Prostate gland (tissue), 2 donors: ENCODE measurements at regions not wholly inside any gene's neighbourhood (a gene's known extent, or its start where the extent isn't known, plus 50 kb on each side); places are given as distances from the start of the nearest gene placed in this dataset.

ENCODE experiments used
- DNase-seq: peaks from one replicate; pipeline ENCODE4 v3.0.0-alpha.2; 2019; ENCODE audit warnings: low spot score
- H3K27ac ChIP-seq, 2 donors: fragments of 200-600 bp; sonication (generic); 2 replicates each; pipeline ENCODE4 v1.5.1; 2017 to 2019
- H3K27me3 ChIP-seq: fragments of 200-600 bp; sonication (generic); replicated peaks from 2 replicates; pipeline ENCODE4 v1.5.1; 2019; ENCODE audit not compliant: insufficient read depth
- H3K36me3 ChIP-seq, 2 donors: fragments of 200-600 bp; sonication (generic); 1 replicate in 1 of 2; 2 replicates in 1 of 2; pipeline versions ENCODE4 v1.5.1 to v1.8.1; 2017 to 2019
- H3K4me1 ChIP-seq: fragments of 200-600 bp; sonication (generic); replicated peaks from 2 replicates; pipeline ENCODE4 v1.5.1; 2019
- H3K4me3 ChIP-seq, 2 donors: fragments of 200-600 bp; sonication (generic); 2 replicates each; pipeline ENCODE4 v1.5.1; 2017 to 2019
- H3K9me3 ChIP-seq: fragments of 200-600 bp; sonication (generic); 2 replicates; pipeline ENCODE4 v1.5.1; 2017
- CTCF ChIP-seq, 4 experiments: fragments of 200-600 bp in 2 of 4; fragments of 450-650 bp in 2 of 4; sonication (generic) in 2 of 4; IDR thresholded peaks; 1 replicate in 3 of 4; 2 replicates in 1 of 4; pipeline ENCODE4 v1.5.1; 2016 to 2019; ENCODE audit warnings: antibody characterized with exemption in 4 of 4, mild to moderate bottlenecking in 2 of 4, moderate library complexity in 2 of 4
- POLR2A ChIP-seq: fragments of 450-650 bp; IDR thresholded peaks from one replicate; pipeline ENCODE4 v1.6.1; 2016; ENCODE audit warnings: antibody characterized with exemption, mild to moderate bottlenecking
- POLR2AphosphoS5 ChIP-seq: sonication (generic); formaldehyde crosslinking; IDR thresholded peaks from one replicate; pipeline ENCODE4 v1.6.1; 2017; ENCODE audit warnings: antibody characterized with exemption
- WGBS: methylation state at CpG from one replicate; pipeline ENCODE4 v1.1.5; 2018; 5-methylcytosine and 5-hydroxymethylcytosine counted together
- intact Hi-C: fragments of 100-400 bp; cut with DNase I; formaldehyde crosslinking; loops from one replicate; pipeline ENCODE4 v1.14.2; 2022

GRCh38 chr2:146125551-146125950 is 1605.6 kb upstream of the ZEB2 start:
- no peak overlapping the region for H3K27ac ChIP-seq
- no peaks in the 10 kb centered on the region for H3K4me1 ChIP-seq
- H3K9me3 ChIP-seq: no peaks in the 10 kb centered on the region
- H3K36me3 ChIP-seq: no peaks in the 10 kb centered on the region
- no peaks in the 10 kb centered on the region for H3K27me3 ChIP-seq
- TF ChIP-seq POLR2A (no peak), CTCF (IDR thresholded peaks at IDR 0.05) (no peak), POLR2AphosphoS5 (no peak)
- no peak for DNase-seq
- intact Hi-C loops: no loop called here
- H3K4me3 ChIP-seq: no peak overlapping the region

GRCh38 chr2:146124741-146125140 is 1604.8 kb upstream of the ZEB2 start:
- TF ChIP-seq CTCF (IDR thresholded peaks at IDR 0.05) (no peak), POLR2A (no peak), POLR2AphosphoS5 (no peak)
- Histone ChIP-seq H3K27me3 (no peaks in the 10 kb centered on the region), H3K9me3 (no peaks in the 10 kb centered on the region), H3K27ac (no peak overlapping the region), H3K36me3 (no peaks in the 10 kb centered on the region), H3K4me3 (no peak overlapping the region), H3K4me1 (no peaks in the 10 kb centered on the region)
- intact Hi-C loops: no loop called here
- no peak for DNase-seq
- 57% methylated on average over 2 of the region's 2 CpGs for WGBS

- intact Hi-C loops: no loop called here
- WGBS: 64% methylated on average over 1 of the region's 1 CpG
- TF ChIP-seq CTCF (IDR thresholded peaks at IDR 0.05) (no peak), POLR2AphosphoS5 (no peak), POLR2A (no peak)
- no peak for DNase-seq
- Histone ChIP-seq H3K4me3 (no peak overlapping the region), H3K27ac (no peak overlapping the region), H3K36me3 (no peaks in the 10 kb centered on the region), H3K9me3 (no peaks in the 10 kb centered on the region), H3K4me1 (no peaks in the 10 kb centered on the region), H3K27me3 (no peaks in the 10 kb centered on the region)
These were observed 1603.8 kb upstream of the ZEB2 start for GRCh38 chr2:146123714-146124113.

- no peaks in the 10 kb centered on the region for H3K4me1 ChIP-seq
- no peak for TF ChIP-seq POLR2AphosphoS5
- no peak for TF ChIP-seq CTCF (IDR thresholded peaks at IDR 0.05)
- TF ChIP-seq POLR2A: no peak
- no peaks in the 10 kb centered on the region for H3K36me3 ChIP-seq
- no peak for DNase-seq
- intact Hi-C loops: no loop called here
- H3K4me3 ChIP-seq: no peak overlapping the region
- H3K27me3 ChIP-seq: no peaks in the 10 kb centered on the region
- no peak overlapping the region for H3K27ac ChIP-seq
- WGBS: 85% methylated on average over 3 of the region's 3 CpGs
- no peaks in the 10 kb centered on the region for H3K9me3 ChIP-seq
These were observed 1603.3 kb upstream of the ZEB2 start for GRCh38 chr2:146123256-146123655.

- 55% methylated on average over 3 of the region's 3 CpGs for WGBS
- Histone ChIP-seq H3K36me3 (no peaks in the 10 kb centered on the region), H3K4me3 (no peak overlapping the region), H3K27ac (no peak overlapping the region), H3K4me1 (no peaks in the 10 kb centered on the region), H3K9me3 (no peaks in the 10 kb centered on the region), H3K27me3 (no peaks in the 10 kb centered on the region)
- no peak for DNase-seq
- no peak for TF ChIP-seq POLR2A
- TF ChIP-seq CTCF (IDR thresholded peaks at IDR 0.05): no peak
- TF ChIP-seq POLR2AphosphoS5: no peak
- intact Hi-C loops: no loop called here
These were observed 1599.7 kb upstream of the ZEB2 start for GRCh38 chr2:146119586-146119985.
